HG03066 (cell line): ENCODE measurements at regions not wholly inside any gene's neighbourhood (a gene's known extent, or its start where the extent isn't known, plus 50 kb on each side); places are given as distances from the start of the nearest gene placed in this dataset.
"Not testable (repeated sequence)": the region's sequence is repeated elsewhere in the genome, so short reads cannot be mapped to it uniquely, and the experiment has no call there.

Experiments
- ATAC-seq: cut with Tn5 transposase; IDR thresholded peaks from one replicate; pipeline ENCODE4 v1.9.1; 2021; ENCODE audit warnings: low read depth; ENCODE audit not compliant: unreplicated experiment

DNA sequence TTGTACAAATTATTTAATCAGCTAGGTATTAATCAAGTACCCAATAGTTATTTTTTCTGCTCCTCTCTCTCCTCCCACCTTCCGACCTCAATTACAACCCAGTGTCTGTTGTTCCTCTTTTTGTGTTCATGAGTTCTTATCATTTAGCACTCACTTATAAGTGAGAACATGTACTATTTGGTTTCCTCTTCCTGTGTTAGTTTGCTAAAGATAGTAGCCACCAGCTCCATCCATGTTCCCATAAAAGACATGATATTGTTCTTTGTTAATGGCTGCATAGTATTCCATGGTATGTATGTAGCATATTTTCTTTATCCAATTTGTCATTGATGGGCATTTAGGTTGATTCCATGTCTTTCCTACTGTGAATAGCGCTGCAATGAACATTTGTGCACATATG is 652.8 kb upstream of the CITED2 start:
- no peak for ATAC-seq

DNA sequence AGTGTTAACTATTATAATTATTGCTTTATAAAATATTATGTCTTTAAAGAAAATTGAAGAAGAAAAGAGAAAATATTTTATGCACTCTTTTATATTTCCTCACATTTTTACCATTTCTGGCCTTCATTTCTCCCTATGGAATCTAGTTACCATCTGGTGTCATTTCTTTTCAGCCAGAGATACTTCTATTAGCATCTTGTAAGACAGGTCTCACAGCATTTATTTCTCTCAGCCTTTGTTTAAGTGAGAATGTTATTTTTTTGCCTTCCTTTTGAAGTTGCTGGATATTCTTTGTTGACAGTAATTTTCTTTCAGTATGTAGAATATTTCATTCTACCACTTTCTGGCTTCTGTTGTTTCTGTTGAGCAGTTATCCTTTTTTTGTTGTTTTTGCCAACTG is 652.1 kb upstream of the CITED2 start:
- no peak for ATAC-seq

DNA sequence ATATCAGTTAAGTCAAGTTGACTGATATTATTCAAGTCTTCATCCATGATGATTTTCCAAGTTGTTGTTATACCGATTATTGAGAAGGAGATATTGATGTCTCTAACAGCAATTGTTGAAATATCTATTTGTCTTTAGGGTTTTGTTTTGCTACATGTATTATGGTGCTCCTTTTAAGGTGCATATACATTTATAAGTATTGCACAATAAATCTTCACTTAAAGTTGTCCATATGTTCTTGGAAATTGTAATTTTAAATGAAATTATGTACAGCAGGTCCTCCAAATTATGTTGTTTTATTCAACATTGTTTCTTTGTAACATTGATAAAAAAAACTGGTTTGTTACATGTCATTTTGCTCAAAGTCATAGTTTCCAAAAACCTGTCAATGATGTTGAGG is 650.7 kb upstream of the CITED2 start:
- ATAC-seq = no peak

DNA sequence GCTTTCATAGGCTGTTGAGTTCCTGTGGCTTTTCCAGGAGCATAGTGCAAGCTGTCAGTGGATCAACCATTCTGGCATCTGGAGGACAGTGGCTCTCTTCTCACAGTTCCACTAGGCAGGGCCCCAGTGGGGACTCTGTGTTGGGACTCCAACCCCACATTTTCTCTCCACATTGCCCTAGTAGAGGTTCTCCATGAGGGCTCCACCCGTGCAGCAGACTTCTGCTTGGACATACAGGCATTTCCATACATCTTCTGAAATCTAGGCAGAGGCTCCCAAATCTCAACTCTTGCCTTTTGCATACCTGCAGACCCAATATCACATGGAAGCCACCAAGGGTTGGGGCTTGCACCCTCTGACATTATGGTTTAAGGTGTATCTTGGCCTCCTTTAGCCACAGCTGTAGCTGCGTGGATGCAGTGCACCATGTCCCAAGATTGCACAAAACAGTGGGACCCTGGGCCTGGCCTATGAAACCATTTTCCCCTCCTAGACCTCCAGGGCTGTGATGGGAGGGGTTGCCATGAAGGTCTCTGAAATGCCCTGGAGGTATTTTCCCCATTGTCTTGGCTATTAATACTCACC is 645.9 kb upstream of the CITED2 start:
- ATAC-seq = no peak

DNA sequence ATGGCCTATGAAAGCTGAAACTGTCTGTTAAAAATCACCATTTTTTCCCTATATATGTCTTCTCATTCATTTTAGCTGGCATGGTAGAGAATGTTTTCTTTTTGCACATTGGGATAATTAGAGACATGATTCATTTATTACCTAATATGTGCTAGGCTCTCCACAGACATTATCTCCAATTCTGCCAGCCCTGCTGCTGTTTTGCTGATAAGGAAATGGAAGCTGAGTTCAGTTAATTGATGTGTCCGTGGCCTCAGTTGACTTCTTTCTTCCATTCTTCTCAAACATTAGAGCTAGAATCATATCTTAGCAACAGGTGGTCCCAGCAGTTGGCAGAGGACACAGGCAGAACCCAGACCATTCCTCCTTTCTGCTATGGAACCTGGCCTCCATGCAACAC is 644.1 kb upstream of the CITED2 start:
- ATAC-seq = no peak

DNA sequence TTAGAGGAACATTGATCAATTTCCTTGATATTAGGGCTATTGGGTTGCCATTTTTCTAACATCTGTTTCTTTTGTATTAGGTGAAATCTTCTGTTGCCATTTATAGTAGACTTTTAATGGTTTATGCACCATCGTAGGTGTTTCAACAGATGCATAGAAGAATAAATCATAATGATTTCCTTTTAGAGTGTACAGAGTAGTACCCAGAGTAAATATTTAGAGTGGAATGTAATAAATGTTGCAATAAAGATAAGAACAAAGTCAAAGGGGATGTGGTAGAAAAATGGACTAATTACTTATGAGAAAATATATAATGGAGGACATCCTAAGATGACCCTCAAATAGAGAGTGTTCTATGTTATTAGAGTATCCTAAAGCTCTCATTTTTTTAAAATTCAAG is 643.0 kb upstream of the CITED2 start:
- no peak for ATAC-seq

DNA sequence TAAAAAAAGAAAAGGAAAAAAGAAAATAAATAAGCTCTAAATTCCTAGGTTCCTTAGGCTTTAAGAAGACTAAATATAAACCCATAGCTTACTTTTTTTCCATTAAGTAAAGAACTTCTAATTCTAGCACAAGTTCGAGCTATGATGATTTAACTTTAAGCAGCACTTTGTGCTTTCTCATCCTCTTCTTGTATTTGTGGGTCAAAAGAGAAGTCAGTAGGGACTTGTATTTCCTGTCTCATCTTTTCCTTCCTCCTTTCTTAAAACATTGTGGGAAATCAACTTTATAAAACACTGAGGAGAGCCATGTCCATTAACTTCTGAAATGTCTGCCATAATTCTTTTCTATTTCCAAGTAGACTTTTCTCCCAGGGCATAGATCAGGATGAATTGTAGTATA is 637.7 kb upstream of the CITED2 start:
- ATAC-seq = no peak

DNA sequence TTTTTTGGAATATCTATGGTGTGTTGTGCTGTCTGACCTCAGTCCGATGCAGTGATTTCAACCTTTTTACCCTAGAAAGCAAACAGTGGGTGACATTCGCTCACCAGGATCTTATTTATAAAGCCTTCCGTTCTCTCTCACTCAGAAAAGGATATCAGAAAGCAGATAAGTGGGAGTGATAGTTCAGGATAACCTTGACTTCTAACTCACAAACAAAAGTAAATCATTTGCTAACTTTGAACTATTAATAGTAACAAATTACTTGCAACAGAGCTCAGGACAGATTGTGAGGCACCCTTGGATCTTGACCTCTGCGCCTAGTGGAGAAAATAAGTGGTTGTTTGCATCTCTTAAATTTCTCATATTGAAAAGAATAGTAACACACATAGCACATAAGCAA is 637.1 kb upstream of the CITED2 start:
- no peak for ATAC-seq

DNA sequence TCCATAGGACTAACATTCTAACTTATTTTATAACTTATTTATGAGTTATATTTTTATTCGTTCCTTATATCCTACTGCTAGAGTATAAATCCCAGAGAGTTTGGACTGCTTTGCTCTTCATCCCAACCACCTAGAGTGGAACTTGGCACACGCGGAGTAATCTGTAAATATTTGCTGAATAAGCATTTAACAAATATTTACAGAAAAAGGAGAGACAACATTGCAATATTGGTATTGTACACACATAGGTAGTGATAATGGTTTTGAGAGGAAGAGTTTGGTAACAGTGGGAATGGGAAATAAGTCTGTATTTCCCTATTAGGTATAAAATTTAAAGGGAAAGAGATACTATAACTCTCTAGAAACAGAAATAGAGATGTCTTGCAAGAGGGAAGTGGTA is 634.8 kb upstream of the CITED2 start:
- ATAC-seq = no peak

DNA sequence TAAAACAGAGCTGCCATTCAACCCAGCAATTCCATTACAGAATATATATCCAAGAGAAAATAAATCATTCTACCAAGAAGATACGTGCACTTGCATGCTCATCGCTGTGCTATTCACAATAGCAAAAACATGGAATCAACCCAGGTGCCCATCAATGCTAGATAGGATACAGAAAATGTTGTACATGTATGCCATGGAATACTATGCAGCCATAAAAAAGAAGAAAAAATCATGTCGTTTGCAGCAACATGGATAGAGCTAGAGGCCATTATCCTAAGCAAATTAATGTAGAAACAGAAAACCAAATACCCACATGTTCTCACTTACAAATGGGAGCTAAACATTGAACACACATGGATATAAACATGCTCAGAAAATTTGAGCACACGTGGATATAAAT is 633.1 kb upstream of the CITED2 start:
- ATAC-seq = no peak

DNA sequence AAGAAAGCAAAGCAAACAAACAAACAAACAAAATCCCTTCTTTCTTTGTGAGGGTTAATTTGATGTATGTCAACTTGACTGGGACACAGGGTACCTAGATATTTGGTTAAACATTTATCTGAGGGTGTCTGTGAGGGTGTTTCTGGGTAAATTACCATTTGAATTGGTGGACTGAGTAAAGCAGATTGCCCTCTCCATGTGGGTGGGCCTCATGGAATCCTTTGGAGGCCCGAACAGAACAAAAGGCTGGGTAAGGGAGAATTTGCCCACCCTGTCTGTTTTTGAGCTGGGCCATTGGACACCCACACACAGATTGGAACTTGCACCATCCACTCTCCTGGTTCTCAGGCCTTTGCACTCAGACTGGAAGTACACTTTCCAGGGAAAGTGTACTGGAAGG is 628.8 kb upstream of the CITED2 start:
- no peak for ATAC-seq

DNA sequence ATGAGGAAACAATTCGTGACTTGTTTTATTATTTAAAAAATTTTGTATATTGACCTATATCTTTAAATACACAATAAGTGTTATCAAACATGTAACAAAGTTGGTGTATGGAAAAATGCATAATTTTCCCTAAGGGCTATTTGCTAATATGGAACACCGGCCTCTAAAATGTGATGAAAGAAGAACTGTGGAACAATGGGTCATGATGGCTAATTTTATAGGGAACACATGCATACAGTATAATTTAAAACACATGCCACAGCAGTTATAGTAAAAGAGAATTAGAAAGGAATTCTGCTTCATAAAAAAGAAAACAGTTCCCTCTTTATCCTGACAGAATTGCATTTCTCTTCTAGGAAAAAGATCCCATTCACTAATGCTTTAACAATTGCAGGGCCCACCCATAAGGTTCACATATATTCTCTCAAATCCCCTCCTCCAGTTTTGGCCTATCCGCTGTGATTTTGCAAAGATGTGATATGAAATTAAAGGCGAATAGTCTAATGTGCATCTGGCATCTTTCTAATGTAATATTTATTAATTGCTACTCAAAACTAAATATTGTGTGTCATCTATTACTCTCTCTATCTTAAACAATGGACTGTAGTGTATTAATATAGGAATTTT is 628.1 kb upstream of the CITED2 start:
- no peak for ATAC-seq

DNA sequence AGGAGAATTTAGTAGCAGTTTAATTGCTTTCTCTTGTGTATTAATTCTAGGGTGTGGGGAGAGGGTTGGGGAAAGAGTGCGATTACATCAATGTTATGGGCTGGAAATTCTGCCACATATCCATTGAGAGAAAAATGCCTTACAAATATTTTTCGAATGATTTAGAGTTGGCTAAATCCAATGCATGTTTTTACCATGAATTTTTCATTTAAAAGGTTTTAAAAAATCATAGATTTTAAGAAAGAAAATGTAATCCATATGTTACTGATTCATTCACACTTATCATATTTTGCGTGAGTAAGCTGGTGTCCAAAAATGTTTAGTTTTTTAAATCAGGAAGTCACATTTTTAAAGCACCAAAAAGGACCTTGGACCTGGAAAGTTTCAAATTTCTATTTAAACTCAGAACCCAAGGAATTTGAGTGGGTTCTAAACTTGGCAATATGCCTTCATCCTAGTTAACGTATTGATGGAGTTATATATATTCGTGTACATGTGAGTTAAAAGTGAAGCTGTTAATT is 627.4 kb upstream of the CITED2 start:
- no peak for ATAC-seq

DNA sequence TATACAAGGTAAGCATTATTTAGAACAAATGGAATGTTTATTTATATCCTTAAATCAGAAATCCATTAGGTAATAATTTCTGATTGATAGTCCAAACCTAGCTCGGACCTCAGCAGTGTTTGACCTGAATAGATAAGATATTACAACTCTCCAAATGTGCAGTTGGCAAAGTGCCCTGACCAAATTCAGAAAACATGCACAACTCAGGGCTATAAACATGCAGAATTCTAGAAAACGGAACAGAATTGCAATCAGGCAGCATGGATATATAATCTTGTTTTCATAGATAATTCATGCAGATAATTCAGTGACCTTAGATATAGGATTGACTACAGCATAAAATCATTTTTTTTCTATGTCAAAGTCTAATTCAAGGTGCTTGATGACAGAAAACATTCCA is 626.6 kb upstream of the CITED2 start:
- ATAC-seq = no peak

DNA sequence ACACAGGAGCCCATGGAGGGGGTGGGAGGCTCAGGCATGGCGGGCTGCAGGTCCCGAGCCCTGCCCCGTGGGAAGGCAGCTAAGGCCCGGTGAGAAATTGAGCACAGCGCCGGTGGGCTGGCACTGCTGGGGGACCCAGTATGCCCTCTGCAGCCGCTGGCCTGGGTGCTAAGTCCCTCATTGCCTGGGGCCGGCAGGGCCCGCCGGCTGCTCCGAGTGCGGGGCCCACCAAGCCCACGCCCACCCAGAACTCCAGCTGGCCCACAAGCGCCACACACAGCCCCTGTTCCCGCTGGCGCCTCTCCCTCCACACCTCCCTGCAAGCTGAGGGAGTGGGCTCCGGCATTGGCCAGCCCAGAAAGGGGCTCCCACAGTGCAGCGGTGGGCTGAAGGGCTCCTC is 625.2 kb upstream of the CITED2 start:
- ATAC-seq = not testable (repeated sequence)

DNA sequence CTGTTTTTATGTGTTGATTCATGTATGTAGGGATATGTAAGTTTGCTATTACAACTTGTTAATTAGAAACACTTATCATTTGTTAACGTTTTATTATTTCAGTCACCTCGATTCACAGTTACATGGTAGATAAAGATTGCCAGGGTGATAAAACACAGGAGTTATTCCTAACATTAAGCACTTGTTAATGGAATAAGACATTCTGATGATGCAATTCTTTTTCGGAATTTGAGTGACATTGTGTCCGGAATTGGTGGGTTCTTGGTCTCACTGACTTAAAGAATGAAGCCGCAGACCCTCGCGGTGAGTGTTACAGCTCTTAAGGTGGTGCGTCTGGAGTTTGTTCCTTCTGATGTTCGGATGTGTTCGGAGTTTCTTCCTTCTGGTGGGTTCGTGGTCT is 624.0 kb upstream of the CITED2 start:
- not testable (repeated sequence) for ATAC-seq

DNA sequence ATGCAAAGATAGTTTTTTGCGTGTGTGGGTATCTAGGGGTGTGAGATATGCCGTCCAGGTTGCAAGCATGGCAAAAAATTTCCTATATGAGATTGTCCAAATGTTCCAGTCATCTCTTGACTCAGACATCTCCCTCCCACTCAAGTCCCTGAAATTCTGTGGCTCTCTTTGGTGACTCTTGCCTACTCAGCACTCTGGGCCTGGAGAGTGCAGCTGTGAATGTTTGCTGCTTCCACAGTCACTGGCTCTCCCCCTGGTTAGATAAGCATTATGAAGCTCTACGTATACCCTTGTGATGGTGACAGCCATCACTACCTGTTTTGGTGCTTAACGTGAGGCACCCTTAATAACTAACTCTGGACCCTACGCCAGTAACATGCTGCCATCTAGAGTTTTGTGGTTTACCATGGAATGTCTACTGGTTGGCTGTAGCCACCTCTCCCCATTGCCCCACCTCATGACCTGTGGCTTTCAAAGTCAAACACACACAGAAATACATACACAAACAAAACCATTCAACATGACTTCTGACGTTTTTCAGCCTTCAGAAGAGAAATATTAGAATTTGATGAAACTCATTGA is 621.9 kb upstream of the CITED2 start:
- ATAC-seq = peak; percentile 74

DNA sequence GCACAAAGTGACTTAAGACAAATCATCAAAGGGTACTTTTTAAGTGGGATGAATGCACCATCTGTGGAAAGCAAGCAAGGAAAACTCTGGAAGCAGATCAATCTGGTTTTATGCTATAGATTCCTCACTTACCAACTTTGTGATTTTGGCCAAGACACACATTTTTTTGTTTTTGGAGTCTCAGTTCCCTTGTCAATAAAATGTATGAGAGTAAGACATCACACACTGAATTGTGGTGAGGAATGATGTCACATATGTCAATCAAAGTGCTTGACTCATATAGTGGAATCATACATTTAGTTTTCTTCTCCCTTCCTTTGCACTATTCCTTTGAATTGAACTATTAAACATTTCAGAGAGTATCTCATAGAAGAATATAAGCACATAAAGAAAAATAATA is 620.5 kb upstream of the CITED2 start:
- ATAC-seq = no peak

DNA sequence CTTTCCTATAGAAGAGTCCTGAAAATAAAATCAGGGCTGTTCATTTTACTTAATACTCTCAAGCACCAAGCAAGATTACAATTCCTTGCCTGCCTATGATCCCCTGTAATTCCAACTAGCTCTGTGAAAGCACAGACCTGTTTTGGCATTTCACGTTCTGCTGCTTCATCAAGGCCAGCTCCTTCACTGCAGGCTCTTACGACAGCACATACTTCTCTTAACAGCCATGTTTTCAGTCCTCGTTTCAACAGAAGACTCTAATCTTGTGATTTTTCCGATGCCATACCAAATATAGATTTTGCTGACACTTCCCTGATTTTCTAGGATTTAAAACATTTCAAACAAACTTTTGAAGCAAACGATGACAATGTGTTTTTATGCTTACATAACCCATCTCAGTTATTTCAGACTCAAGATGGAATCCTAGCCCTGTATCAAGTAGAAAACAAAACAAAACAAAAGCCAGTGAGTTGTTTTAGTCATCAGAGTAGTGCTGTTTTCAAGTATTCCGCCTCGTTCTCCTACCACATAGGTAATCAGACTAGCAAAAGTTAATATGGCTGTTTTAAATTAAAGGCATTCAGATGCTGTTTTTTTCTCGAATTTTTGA is 616.5 kb upstream of the CITED2 start:
- ATAC-seq = no peak

DNA sequence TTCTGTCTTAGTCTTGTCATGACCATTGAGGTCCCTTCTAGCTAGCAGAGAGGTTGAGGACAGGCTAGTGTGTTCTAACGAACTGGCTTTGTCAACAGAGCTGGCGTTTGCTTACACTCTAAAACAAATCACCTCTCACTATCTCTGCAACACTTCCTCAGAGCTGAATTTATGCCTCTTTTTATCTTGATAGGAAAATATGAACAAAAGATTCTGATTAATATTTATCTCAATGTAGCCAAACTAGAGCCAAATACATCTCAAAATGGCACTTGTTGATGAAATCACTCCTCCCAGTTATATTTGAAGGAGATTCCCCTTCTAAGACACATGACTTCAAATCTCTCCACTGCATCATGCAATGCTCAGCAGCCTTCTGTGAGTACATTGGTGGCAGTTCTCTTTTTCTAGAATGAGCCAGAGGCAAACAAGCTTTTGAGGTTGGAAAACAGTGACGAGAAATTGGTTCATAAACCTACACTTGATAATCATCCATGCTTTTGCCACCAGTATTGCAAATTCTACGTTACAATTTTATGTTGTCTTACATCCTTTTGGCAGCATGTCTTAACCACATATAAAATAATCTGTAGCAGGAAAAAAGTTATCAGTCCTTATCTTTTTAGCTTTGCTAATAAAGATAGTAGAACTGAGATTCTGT is 615.7 kb upstream of the CITED2 start:
- ATAC-seq = no peak

DNA sequence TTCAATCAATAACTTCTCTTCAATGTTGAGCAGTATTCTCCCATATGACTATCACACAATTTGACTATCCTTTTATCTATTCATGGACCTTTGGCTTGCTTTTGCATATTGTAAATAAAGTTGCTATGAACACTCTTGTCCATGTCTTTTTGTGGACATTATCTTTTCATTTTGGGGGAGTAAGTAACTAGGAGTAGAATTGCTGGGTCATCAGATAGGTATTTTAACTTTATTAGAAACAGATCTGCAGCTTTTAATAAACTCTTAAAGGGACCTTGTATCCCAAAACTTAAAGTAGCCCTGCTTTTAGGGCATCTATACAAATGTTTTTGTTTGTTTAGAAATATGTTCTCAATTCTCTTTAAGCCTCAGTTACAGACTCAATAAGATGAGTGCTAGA is 614.2 kb upstream of the CITED2 start:
- ATAC-seq = no peak
